Mesenchymal stem cell (in vitro differentiated cells and primary cell): ENCODE measurements at regions not wholly inside any gene's neighbourhood (a gene's known extent, or its start where the extent isn't known, plus 50 kb on each side); places are given as distances from the start of the nearest gene placed in this dataset.
A peak's percentile ranks its signal among the peaks of the same experiment; 100 is the strongest.

ENCODE experiments used
- DNase-seq: peaks from one replicate; pipeline ENCODE4 v3.0.0-alpha.2; 2013
- H2AFZ ChIP-seq: one replicate; pipeline ENCODE4 v1.6.1; 2013; ENCODE audit warnings: low read depth, mild to moderate bottlenecking, control low read depth, inconsistent platforms, low read length, moderate library complexity
- H2AK5ac ChIP-seq: 2 replicates; pipeline ENCODE4 v1.6.1; 2013; ENCODE audit warnings: low read length, moderate library complexity, mild to moderate bottlenecking, inconsistent platforms; ENCODE audit not compliant: severe bottlenecking
- H2BK120ac ChIP-seq: one replicate; pipeline ENCODE4 v1.6.1; 2013; ENCODE audit warnings: low read depth, mild to moderate bottlenecking, inconsistent platforms, low read length, moderate library complexity
- H2BK12ac ChIP-seq, 2 experiments: one replicate each; pipeline ENCODE4 v1.6.1; 2013; ENCODE audit warnings: inconsistent platforms in 2 of 2, low read length in 2 of 2, mild to moderate bottlenecking in 2 of 2, moderate library complexity in 2 of 2, control low read depth in 1 of 2
- H2BK15ac ChIP-seq: one replicate; pipeline ENCODE4 v1.6.1; 2013; ENCODE audit warnings: mild to moderate bottlenecking, low read depth, inconsistent platforms; ENCODE audit not compliant: poor library complexity, severe bottlenecking
- H2BK5ac ChIP-seq: 2 replicates; pipeline ENCODE4 v1.6.1; 2013; ENCODE audit warnings: low read depth, mild to moderate bottlenecking, low read length, control low read depth, inconsistent platforms; ENCODE audit not compliant: poor library complexity, severe bottlenecking
- H3K14ac ChIP-seq, 2 experiments: one replicate each; pipeline ENCODE4 v1.6.1; 2013; ENCODE audit warnings: inconsistent platforms in 2 of 2, low read length in 2 of 2, control low read depth in 1 of 2, mild to moderate bottlenecking in 1 of 2, moderate library complexity in 1 of 2
- H3K18ac ChIP-seq, 2 experiments: one replicate each; pipeline ENCODE4 v1.6.1; 2013; ENCODE audit warnings: inconsistent platforms in 2 of 2, low read length in 2 of 2, control low read depth in 1 of 2, low read depth in 1 of 2, mild to moderate bottlenecking in 1 of 2
- H3K23ac ChIP-seq, 2 experiments: one replicate each; pipeline ENCODE4 v1.6.1; 2013; ENCODE audit warnings: inconsistent platforms in 2 of 2, low read length in 2 of 2, mild to moderate bottlenecking in 2 of 2, moderate library complexity in 2 of 2, control low read depth in 1 of 2
- H3K27ac ChIP-seq: 2 replicates; pipeline ENCODE4 v1.5.1; 2013; ENCODE audit warnings: mild to moderate bottlenecking, moderate library complexity, low read length, control low read depth, inconsistent platforms; ENCODE audit not compliant: poor library complexity, severe bottlenecking
- H3K27me3 ChIP-seq, 2 experiments: 2 replicates each; pipeline versions ENCODE4 v1.6.1 to v1.7.0; 2013; ENCODE audit warnings: low read length in 2 of 2, mild to moderate bottlenecking in 2 of 2, moderate library complexity in 2 of 2, control low read depth in 1 of 2, inconsistent platforms in 1 of 2; ENCODE audit not compliant: control insufficient read depth in 1 of 2, insufficient read depth in 1 of 2
- H3K36me3 ChIP-seq, 2 experiments: 2 replicates each; pipeline versions ENCODE4 v1.6.1 to v1.7.0; 2013; ENCODE audit warnings: low read length in 2 of 2, control low read depth in 1 of 2, inconsistent platforms in 1 of 2, low read depth in 1 of 2, mild to moderate bottlenecking in 1 of 2; ENCODE audit not compliant: insufficient read depth in 2 of 2, control insufficient read depth in 1 of 2
- H3K4ac ChIP-seq, 2 experiments: one replicate each; pipeline ENCODE4 v1.6.1; 2013; ENCODE audit warnings: inconsistent platforms in 2 of 2, low read length in 2 of 2, mild to moderate bottlenecking in 2 of 2, moderate library complexity in 2 of 2, control low read depth in 1 of 2, low read depth in 1 of 2
- H3K4me1 ChIP-seq: 2 replicates; pipeline ENCODE4 v1.6.1; 2013; ENCODE audit warnings: low read depth, low read length, control low read depth; ENCODE audit not compliant: control insufficient read depth, insufficient read depth
- H3K4me2 ChIP-seq: 2 replicates; pipeline ENCODE4 v1.6.1; 2013; ENCODE audit warnings: low read length, mild to moderate bottlenecking, inconsistent platforms; ENCODE audit not compliant: poor library complexity, severe bottlenecking
- H3K4me3 ChIP-seq, 2 experiments: 2 replicates each; pipeline versions ENCODE4 v1.5.1 to v1.7.0; 2013; ENCODE audit warnings: low read length in 2 of 2, mild to moderate bottlenecking in 2 of 2, control low read depth in 1 of 2, low read depth in 1 of 2; ENCODE audit not compliant: insufficient read depth in 1 of 2
- H3K79me1 ChIP-seq: replicated peaks from 2 replicates; pipeline ENCODE4 v1.6.1; 2013; ENCODE audit warnings: mild to moderate bottlenecking, control low read depth, low read length, inconsistent platforms; ENCODE audit not compliant: poor library complexity, severe bottlenecking
- H3K9ac ChIP-seq: 2 replicates; pipeline ENCODE4 v1.7.0; 2013; ENCODE audit warnings: mild to moderate bottlenecking, low read length, moderate library complexity
- H3K9me3 ChIP-seq: 2 replicates; pipeline ENCODE4 v1.7.0; 2013; ENCODE audit warnings: mild to moderate bottlenecking, low read length; ENCODE audit not compliant: control insufficient read depth
- H4K8ac ChIP-seq: one replicate; pipeline ENCODE4 v1.6.1; 2013; ENCODE audit warnings: inconsistent platforms, mild to moderate bottlenecking, low read length, moderate library complexity
- H4K91ac ChIP-seq: one replicate; pipeline ENCODE4 v1.6.1; 2013; ENCODE audit warnings: mild to moderate bottlenecking, low read length, inconsistent platforms
- WGBS: methylation state at CpG from one replicate; pipeline ENCODE4 v1.1.7; 2013; ENCODE audit warnings: mixed read lengths; 5-methylcytosine and 5-hydroxymethylcytosine counted together

GRCh38 chr20:40442181-40442963 is 246.7 kb downstream of the MAFB start:
- Histone ChIP-seq H3K14ac (peak overlapping the region in 1 of 2 experiments; percentile 46), H4K8ac (peak overlapping the region; percentile 12), H3K79me1 (no peaks in the 10 kb centered on the region), H3K4ac (no peak overlapping the region), H3K9me3 (no peaks in the 10 kb centered on the region), H2BK120ac (no peak overlapping the region), H3K4me1 (no peaks in the 10 kb centered on the region), H2AK5ac (no peak overlapping the region), H3K4me3 (no peak overlapping the region), H2BK5ac (no peak overlapping the region), H3K23ac (no peak overlapping the region), H2AFZ (no peak overlapping the region), H3K4me2 (no peak overlapping the region), H3K18ac (peak overlapping the region in 1 of 2 experiments; percentile 35), H2BK15ac (no peak overlapping the region), H2BK12ac (no peak overlapping the region), H3K27ac (no peak overlapping the region), H4K91ac (peak overlapping the region; percentile 18), H3K9ac (no peak overlapping the region), H3K27me3 (peaks cover 0 to 4% of the 10 kb centered on the region in 2 experiments), H3K36me3 (no peaks in the 10 kb centered on the region)
- peak; percentile 25 for DNase-seq
- WGBS, result 58% methylated on average over 8 of the region's 8 CpGs

- Histone ChIP-seq H3K14ac (no peak overlapping the region), H3K9me3 (no peaks in the 10 kb centered on the region), H3K4me1 (no peaks in the 10 kb centered on the region), H2AK5ac (no peak overlapping the region), H3K23ac (no peak overlapping the region), H3K18ac (no peak overlapping the region), H3K4me3 (no peak overlapping the region), H4K91ac (no peak overlapping the region), H2BK120ac (no peak overlapping the region), H3K27ac (no peak overlapping the region), H2AFZ (no peak overlapping the region), H3K4ac (no peak overlapping the region), H3K9ac (no peak overlapping the region), H3K36me3 (no peaks in the 10 kb centered on the region), H3K27me3 (peaks cover 0 to 4% of the 10 kb centered on the region in 2 experiments), H2BK15ac (no peak overlapping the region), H2BK12ac (no peak overlapping the region), H3K79me1 (no peaks in the 10 kb centered on the region), H2BK5ac (no peak overlapping the region), H3K4me2 (no peak overlapping the region), H4K8ac (no peak overlapping the region)
- no peak for DNase-seq
- 87% methylated on average over 3 of the region's 3 CpGs for WGBS
Measured at GRCh38 chr20:40441771-40442170, 247.3 kb downstream of the MAFB start.

GRCh38 chr20:40438161-40438830 is 250.7 kb downstream of the MAFB start:
- no peak overlapping the region for H3K4ac ChIP-seq
- H3K18ac ChIP-seq, result no peak overlapping the region
- 49% methylated on average over 7 of the region's 8 CpGs for WGBS
- H2BK15ac ChIP-seq, result no peak overlapping the region
- H4K8ac ChIP-seq, result no peak overlapping the region
- no peaks in the 10 kb centered on the region for H3K27me3 ChIP-seq
- H3K14ac ChIP-seq, result no peak overlapping the region
- no peak overlapping the region for H2AK5ac ChIP-seq
- H3K4me3 ChIP-seq, result no peak overlapping the region
- H3K9me3 ChIP-seq, result no peaks in the 10 kb centered on the region
- no peak overlapping the region for H3K23ac ChIP-seq
- no peak for DNase-seq
- H2BK120ac ChIP-seq, result no peak overlapping the region
- H3K4me1 ChIP-seq, result no peaks in the 10 kb centered on the region
- H2AFZ ChIP-seq, result no peak overlapping the region
- no peak overlapping the region for H3K4me2 ChIP-seq
- H3K36me3 ChIP-seq, result no peaks in the 10 kb centered on the region
- peak overlapping the region; percentile 46 for H3K9ac ChIP-seq
- H4K91ac ChIP-seq, result no peak overlapping the region
- H3K79me1 ChIP-seq, result no peaks in the 10 kb centered on the region
- H2BK12ac ChIP-seq, result no peak overlapping the region
- peak overlapping the region; percentile 68 for H3K27ac ChIP-seq
- no peak overlapping the region for H2BK5ac ChIP-seq

GRCh38 chr20:40436011-40436410 is 253.0 kb downstream of the MAFB start:
- no peak overlapping the region for H2BK5ac ChIP-seq
- no peak overlapping the region for H3K18ac ChIP-seq
- no peak overlapping the region for H2BK120ac ChIP-seq
- no peak overlapping the region for H2AFZ ChIP-seq
- H4K91ac ChIP-seq, result no peak overlapping the region
- no peak for DNase-seq
- H3K9ac ChIP-seq, result no peak overlapping the region
- no peak overlapping the region for H2BK12ac ChIP-seq
- H3K27ac ChIP-seq, result no peak overlapping the region
- no peak overlapping the region for H3K4ac ChIP-seq
- H2BK15ac ChIP-seq, result no peak overlapping the region
- no peak overlapping the region for H2AK5ac ChIP-seq
- no peaks in the 10 kb centered on the region for H3K79me1 ChIP-seq
- no peak overlapping the region for H3K14ac ChIP-seq
- H3K36me3 ChIP-seq, result no peaks in the 10 kb centered on the region
- WGBS, result 95% methylated on average over 1 of the region's 1 CpG
- no peaks in the 10 kb centered on the region for H3K27me3 ChIP-seq
- no peak overlapping the region for H3K4me3 ChIP-seq
- H3K23ac ChIP-seq, result no peak overlapping the region
- no peaks in the 10 kb centered on the region for H3K9me3 ChIP-seq
- no peak overlapping the region for H3K4me2 ChIP-seq
- no peaks in the 10 kb centered on the region for H3K4me1 ChIP-seq
- H4K8ac ChIP-seq, result no peak overlapping the region
